Activated T-cell treated with anti-CD3 and anti-CD28 coated beads, Interleukin-2, amount 50 U/mL, for 1 hour (primary cell): ENCODE measurements at regions not wholly inside any gene's neighbourhood (a gene's known extent, or its start where the extent isn't known, plus 50 kb on each side); places are given as distances from the start of the nearest gene placed in this dataset.

Experiments used
- DNase-seq: peaks from one replicate; pipeline ENCODE4 v3.0.0-alpha.2; 2020

DNA sequence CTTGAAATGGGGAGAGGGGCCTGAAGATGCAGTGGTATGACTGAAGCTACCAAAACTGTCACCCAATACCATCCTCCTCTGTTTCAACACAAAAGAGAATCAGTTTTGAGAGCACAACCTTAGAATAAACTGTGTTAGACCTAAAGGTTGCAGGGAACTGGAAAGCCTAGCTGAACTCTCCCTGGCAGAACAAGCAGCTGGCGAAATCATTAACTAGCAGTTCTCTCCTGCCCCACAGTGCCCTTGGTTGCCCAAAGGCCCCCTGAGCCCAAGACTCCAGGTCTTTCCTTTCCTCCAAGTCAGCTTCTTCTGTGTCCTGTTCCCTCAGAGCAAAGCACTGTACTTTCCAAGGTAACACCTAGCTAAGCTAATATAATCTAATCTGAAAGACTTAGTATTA is 135.4 kb upstream of the SLC30A5 start:
- no peak for DNase-seq

DNA sequence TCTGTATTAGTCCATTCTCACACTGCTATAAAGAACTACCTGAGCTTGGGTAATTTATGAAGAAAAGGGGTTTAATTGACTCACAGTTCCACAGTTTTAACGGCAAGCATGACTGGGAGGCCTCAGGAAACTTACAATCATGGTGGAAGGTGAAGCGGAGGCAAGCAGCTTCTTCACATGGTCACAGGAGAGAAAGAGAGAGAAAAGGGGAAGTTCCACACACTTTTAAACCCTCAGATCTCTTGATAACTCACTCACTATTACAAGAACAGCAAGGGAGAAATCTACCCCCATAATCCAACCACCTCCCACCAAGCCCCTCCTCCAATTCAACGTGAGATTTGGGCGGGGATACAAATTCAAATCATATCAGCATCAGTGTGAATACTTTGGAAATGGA is 133.4 kb upstream of the SLC30A5 start:
- no peak for DNase-seq

DNA sequence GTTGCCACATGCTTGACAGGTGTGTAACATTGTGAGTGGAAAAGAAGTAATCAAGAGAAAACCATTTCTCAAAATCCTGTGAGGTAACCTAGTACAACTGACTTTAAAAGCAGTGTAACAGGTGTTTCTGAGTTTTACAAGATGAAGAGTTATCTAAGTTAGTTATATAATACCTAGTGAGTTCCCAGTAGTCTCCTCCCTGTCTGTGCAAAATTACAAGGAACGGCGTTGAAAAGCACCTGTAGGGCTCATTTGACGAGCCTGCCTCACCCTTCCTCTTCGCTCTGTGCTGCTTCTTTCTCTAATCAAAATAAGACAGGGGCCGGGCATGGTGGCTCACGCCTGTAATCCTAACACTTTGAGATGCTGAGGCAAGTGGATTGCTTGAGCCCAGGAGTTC is 132.9 kb upstream of the SLC30A5 start:
- DNase-seq, result no peak

GRCh38 chr5:68961762-68962161 is 132.1 kb upstream of the SLC30A5 start:
- DNase-seq, result no peak

GRCh38 chr5:68962757-68963484 is 130.9 kb upstream of the SLC30A5 start:
- DNase-seq, result no peak

- DNase-seq, result no peak
Measured at GRCh38 chr5:68964679-68965078, 129.1 kb upstream of the SLC30A5 start.

GRCh38 chr5:68965926-68966325 is 127.9 kb upstream of the SLC30A5 start:
- DNase-seq, result no peak

DNA sequence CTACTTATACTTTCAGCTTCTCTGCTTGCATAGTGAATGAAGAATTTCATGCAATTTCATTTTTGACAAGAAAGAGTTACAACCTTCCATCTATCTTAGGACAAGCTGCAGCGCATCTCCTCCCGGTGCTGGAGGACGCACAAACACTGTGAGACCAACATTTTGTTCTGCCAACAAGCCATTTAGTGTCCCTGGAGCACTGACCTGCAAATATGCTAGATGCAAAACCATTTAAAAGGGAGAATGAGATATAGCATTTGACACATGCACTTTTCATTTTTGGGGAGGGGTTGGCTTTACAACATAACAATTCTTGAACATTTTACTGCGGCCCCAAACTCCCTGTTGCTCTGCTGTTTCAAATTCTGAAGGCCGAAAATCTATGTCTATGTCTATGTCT is 127.2 kb upstream of the SLC30A5 start:
- DNase-seq, result no peak

DNA sequence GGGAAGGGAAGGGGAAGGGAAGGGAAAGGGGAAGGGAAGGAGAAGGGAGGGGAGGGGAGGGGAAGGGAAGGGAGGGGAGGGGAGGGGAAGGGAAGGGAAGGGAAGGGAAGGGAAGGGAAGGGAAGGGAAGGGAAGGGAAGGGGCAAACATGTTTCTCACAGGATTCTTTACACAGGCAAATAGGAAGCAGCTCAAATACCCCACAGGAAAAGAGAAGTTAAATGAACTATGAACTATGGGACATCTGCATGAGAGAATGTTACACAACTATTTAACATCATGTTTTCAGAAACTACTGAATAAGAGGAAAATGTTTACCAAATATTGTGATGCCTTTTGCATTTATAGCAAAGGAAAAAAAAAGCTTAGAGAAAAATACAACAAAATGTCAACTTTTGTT is 125.4 kb upstream of the SLC30A5 start:
- DNase-seq, result no peak

GRCh38 chr5:68970617-68971016 is 123.2 kb upstream of the SLC30A5 start:
- DNase-seq, result no peak

DNA sequence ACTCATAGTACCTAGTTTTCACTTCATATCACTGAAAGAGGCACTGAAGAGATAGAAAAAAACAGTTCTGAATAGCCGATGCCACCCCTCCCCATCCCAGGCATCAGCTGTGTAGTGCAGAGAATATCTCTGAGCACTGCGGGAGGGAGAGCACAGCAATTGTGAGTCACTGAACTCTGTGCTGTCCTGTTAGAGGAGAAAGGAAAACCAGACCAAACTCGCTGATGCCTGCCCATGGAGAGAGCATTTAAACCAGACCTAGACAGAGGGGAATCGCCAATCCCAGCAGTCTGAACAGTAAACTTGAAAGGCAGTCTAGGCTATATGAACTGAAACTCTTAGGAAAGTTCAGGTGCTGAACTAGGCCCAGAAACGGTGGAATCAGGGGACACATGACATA is 120.1 kb upstream of the SLC30A5 start:
- DNase-seq, result no peak

- DNase-seq, result no peak
Measured at GRCh38 chr5:68983043-68983442, 110.8 kb upstream of the SLC30A5 start.

- no peak for DNase-seq
Measured at GRCh38 chr5:68983959-68984358, 109.9 kb upstream of the SLC30A5 start.

- no peak for DNase-seq
Measured at GRCh38 chr5:68991279-68992084, 102.3 kb upstream of the SLC30A5 start.

- no peak for DNase-seq
Measured at GRCh38 chr5:68994645-68995044, 99.2 kb upstream of the SLC30A5 start.

DNA sequence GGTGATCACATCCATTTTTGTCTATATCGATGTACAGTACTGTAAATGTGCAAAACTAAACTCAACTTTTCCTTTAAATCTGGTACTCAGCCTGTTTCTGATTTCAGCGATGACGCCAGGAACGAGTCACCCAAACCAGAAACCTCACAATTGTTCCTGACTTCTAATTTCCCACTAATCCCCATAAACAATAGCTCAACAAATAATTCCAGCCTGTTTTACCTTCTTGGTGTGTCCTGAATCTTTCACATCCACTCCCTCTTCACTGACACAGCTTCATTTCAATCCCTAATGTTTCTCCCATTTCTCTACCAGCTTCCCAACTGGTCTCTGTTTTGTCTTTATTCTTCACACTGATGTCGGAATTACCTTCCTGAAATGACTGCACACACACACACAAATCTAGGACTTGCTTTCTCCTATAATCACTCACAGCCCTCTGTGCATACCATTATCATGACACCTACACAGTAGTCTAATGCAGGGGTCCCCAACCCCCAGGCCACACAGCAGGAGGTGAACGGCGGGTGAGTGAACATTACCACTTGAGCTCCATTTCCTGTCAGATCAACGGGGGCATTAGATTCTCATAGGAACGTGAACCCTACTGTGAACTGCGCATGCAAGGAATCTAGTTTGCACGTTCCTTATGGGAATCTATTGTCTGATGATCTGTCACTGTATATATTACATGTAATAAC is 97.8 kb upstream of the SLC30A5 start:
- DNase-seq, result no peak

GRCh38 chr5:68999181-68999580 is 94.6 kb upstream of the SLC30A5 start:
- no peak for DNase-seq

GRCh38 chr5:69000216-69000919 is 93.4 kb upstream of the SLC30A5 start:
- no peak for DNase-seq

DNA sequence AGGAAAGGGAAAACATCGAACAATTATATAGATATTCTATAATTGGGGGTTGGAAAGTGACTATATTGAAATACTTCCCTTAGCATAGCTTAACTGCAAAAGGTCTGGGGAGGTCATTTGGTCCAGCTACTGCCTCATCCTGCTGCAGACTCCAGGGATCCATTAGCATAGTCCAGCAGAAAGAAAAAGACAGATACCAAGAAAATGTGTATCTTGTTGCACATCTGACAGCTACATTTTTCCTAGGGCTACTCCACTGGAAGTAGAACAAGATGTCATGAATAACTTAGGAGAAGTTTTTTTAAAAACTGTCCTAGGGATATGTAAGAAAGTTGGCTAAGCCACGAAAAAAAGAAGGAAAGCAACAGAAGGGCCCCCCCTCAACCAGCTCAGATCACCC is 92.9 kb upstream of the SLC30A5 start:
- no peak for DNase-seq

DNA sequence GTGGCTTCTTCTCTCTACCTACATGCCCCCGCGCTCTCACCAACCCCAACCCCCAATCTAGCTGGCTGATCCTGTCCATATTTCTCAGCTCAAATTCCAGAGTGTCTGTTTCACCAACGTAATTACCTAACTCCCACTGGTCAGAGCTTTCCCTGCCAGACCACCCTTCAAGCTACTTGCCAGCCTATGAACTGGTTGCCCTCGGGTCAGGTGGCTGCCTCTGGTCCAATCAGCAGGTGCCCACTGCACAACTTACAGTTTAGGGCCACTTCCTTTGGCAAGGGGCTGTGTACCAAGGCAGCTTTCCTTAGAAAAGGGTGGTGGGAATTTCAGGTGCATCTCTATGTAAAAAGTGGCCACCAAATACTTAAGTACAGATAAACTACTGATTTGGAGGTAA is 92.2 kb upstream of the SLC30A5 start:
- no peak for DNase-seq

GRCh38 chr5:69004127-69004526 is 89.7 kb upstream of the SLC30A5 start:
- no peak for DNase-seq

DNA sequence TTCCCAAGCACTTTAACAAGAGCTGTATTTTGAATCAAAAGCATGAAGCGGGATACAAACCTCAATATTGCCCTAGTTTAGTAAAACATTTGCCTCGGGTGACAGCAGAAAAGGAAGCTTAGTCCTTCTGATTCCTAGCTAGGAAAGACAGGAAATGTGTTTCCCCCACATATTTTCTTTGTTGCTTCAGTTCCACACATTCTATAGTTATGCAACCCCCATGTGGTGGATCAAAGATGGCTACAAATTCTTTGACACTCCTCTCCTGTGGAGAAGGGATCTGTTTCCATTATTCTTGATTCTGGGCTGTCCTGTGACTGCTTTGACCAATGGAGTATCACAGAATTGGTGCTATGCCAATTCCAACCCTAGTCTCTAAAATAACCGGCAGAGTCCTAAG is 89.1 kb upstream of the SLC30A5 start:
- no peak for DNase-seq

GRCh38 chr5:69006030-69006429 is 87.8 kb upstream of the SLC30A5 start:
- DNase-seq, result no peak
